ENCODE measurements at regions not wholly inside any gene's neighbourhood (a gene's known extent, or its start where the extent isn't known, plus 50 kb on each side); places are given as distances from the start of the nearest gene placed in this dataset.
A peak's percentile ranks its signal among the peaks of the same experiment; 100 is the strongest.
"Not testable (repeated sequence)": the region's sequence is repeated elsewhere in the genome, so short reads cannot be mapped to it uniquely, and the experiment has no call there.

GRCh38 chr13:86870444-86870843 is 800.7 kb upstream of the SLITRK5 start:
- FAIRE-seq = peak; percentile 99

GRCh38 chr13:86877441-86877840 is 793.7 kb upstream of the SLITRK5 start:
- no peak for FAIRE-seq

GRCh38 chr13:86878781-86879180 is 792.4 kb upstream of the SLITRK5 start:
- FAIRE-seq = peak; percentile 17

DNA sequence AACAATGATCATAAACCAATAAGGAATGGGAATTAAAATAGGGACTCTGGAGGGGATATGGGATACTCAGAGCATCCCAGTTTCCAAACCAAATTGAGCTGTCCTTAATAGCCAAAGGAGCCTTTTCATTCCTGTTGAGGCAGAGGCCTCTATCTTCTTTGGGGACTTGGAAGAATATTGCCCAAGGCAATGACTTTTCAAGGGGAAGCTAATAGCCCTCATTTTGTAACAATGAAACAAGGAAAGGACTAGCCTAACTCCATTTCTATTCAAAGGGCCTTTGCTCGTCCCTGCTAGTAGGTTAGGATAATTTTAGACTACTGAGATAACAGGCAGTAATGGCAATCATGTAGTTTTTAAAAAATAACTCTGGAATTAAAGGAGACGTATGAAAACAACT is 789.8 kb upstream of the SLITRK5 start:
- no peak for FAIRE-seq

DNA sequence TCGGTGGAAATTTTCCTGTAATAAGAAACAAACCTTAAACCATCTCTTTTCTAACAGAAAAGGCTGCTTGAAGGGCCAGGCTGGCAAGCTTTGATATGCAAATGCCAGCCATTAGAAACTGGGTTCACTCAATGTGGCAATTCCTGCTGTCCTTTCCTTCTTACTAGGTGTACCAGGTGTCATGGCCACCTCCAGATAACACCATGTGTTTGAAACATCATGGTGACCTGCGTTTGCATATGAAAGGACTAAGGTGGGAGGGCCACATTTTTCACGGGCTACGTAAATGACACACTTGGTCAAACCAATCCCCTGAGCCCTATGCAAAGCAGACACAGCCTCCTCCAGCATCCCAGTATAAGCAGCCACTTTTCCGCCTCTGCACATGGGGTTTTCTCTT is 789.1 kb upstream of the SLITRK5 start:
- FAIRE-seq = no peak

- no peak for FAIRE-seq
These were observed 788.3 kb upstream of the SLITRK5 start for GRCh38 chr13:86882835-86883234.

DNA sequence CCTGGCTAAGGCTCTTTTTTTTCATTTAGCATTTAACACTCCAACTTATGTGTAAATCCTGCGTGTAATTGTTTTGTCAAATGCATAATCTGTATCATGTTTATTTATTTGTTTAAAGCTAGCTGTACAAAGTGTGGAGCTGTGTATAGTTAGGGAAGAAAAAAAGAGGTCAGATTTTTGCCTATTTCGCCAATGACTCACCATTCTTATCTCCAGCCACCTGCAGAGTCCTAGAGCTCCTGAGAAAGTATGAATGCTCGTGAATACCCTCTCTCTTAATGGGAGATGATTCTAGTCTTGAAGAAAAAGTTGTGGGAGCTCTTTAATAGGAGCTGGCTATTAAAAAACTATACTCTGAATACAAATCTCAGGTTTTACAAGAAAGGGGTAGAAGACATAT is 778.8 kb upstream of the SLITRK5 start:
- FAIRE-seq = no peak

- no peak for FAIRE-seq
These were observed 770.3 kb upstream of the SLITRK5 start for GRCh38 chr13:86900906-86901305.

- no peak for FAIRE-seq
These were observed 764.9 kb upstream of the SLITRK5 start for GRCh38 chr13:86906127-86906874.

- no peak for FAIRE-seq
These were observed 764.0 kb upstream of the SLITRK5 start for GRCh38 chr13:86907156-86907555.

DNA sequence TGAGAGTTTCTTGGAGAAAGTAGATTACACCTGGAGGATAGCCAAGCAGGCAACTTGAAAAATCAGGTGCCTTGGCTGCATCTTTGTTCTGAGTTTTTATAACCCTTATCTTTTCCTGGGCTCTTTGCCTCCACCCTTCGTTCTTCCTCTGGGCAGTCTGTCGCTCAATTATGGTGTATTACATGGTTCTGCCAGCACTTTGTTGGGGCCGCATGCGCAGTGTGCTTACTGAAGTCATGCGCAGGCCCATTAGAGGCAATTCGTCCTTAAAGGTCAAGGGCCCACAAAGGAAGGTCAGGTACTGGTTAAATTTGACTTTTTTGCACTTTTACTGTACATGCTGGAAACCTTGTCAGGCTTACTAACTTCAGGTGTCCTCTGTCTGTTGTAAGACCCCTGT is 761.9 kb upstream of the SLITRK5 start:
- FAIRE-seq = no peak

DNA sequence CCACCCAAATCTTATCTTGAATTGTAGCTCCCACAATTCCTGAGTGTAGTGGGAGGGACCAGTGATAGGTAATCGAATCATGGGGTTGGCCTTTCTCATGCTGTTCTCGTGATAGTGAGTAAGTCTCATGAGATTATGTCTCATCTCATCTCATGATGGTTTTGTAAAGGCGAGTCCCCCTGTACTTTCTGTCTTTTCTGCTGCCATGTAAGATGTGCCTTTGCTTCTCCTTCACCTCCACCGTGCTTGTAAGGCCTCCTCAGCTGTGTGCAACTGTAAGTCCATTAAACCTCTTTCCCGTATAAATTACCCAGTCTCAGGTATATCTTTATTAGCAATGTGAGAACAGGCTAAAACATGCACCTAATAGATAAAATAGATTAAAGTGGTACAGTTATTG is 756.4 kb upstream of the SLITRK5 start:
- no peak for FAIRE-seq

GRCh38 chr13:86917438-86917837 is 753.7 kb upstream of the SLITRK5 start:
- FAIRE-seq = not testable (repeated sequence)

DNA sequence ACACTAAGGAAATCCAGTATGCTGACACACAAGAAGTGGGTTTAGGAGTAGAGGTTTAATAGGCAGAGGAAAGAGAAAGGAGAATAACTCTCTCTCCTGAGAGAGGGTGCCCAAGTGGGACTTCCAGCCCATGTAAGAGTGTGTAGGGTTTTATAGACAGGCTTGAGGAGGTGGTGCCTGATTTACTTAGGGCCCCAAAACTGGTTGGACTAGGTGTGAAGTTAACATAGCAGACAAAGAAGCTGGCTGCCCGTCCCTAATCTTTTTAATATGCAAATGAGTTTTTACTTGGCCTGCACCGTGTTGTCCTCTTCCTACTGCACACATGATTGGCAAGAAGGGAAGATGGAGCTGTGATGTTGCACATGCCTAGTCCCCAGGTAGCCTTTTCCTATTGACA is 752.5 kb upstream of the SLITRK5 start:
- no peak for FAIRE-seq

DNA sequence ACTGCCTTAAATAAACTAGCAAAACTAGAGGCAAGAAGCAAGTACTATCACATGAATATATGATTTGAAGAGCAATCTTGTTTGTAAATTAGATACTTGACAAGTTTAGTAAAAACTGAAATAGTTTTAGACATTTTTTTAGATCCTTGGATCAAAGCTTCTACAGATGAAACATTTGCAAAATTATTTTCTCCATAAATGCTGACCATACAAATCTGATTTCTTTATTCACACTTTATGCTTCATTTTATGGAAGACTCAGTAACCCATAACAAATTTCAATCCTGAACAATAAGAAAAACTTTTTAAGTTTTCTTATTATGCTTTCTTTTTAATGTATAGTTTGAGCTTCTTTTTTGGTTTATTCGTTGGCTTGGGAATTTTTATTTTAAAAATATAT is 750.2 kb upstream of the SLITRK5 start:
- FAIRE-seq = no peak

DNA sequence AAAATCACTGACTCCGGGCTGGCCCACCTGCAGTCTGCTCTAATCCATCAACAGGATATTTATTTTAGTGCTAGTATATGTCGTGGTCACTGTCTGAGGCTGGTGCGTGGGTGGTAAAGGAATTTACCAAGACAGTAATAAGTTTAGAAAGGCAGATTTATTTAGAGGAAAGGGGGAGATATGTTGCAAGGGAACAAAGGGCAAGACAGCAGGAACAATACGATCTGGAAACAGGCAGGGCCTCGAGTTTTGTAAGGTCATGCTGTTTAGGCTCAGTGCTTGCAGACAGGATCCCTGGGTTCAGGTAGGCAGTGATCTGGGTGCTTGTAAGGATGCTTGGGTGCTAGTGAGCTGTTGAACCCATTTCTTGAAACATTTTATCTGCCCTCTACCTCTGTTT is 748.2 kb upstream of the SLITRK5 start:
- FAIRE-seq = no peak

GRCh38 chr13:86926916-86927315 is 744.3 kb upstream of the SLITRK5 start:
- FAIRE-seq = not testable (repeated sequence)

DNA sequence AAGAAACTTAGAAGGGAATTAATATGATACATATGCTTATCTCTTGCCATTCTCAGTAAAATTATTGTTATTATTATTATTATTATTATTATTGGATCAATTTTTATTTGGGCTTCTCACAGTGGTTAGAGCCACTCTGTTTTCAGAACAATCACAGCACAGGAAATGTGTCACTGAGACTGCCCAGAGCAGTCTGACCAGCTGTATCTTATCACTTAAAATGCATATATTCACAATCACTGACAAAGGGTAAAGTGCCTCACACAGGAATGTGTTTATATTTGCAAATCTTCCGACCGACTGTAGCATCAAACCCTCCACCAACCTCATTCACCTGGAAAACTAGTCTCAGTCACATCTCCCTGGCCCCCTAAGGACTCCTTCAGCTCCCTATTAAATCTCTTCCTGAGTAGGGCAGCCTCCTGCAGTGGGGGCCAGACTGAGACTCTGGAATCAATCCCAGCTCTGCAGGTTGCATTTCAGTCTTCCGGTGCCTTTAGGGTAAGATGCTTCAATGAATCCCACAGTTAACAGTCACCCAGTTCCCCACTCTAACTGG is 738.3 kb upstream of the SLITRK5 start:
- FAIRE-seq = no peak

GRCh38 chr13:86933676-86934075 is 737.5 kb upstream of the SLITRK5 start:
- FAIRE-seq = no peak

GRCh38 chr13:86937316-86937715 is 733.9 kb upstream of the SLITRK5 start:
- FAIRE-seq = no peak

- no peak for FAIRE-seq
These were observed 725.6 kb upstream of the SLITRK5 start for GRCh38 chr13:86945584-86945983.

- no peak for FAIRE-seq
These were observed 724.4 kb upstream of the SLITRK5 start for GRCh38 chr13:86946734-86947133.

- no peak for FAIRE-seq
These were observed 716.8 kb upstream of the SLITRK5 start for GRCh38 chr13:86954341-86954740.

GRCh38 chr13:86960876-86961275 is 710.3 kb upstream of the SLITRK5 start:
- no peak for FAIRE-seq
